Stimulated activated CD4-positive, alpha-beta T cell treated with anti-CD3 and anti-CD28 coated beads, Interleukin-4, amount 100 ng/mL, for 48 hours (primary cell): ENCODE measurements at regions not wholly inside any gene's neighbourhood (a gene's known extent, or its start where the extent isn't known, plus 50 kb on each side); places are given as distances from the start of the nearest gene placed in this dataset.

Experiments
- DNase-seq, 2 donors: peaks; one replicate each; pipeline ENCODE4 v3.0.0-alpha.2; 2020; ENCODE audit warnings: low read depth in 2 of 2

GRCh38 chr2:65537651-65538385, 105.4 kb upstream of the SPRED2 start:
- DNase-seq = no peak

GRCh38 chr2:65536596-65536995, 104.2 kb upstream of the SPRED2 start:
- DNase-seq = no peak

GRCh38 chr2:65532937-65533336, 100.5 kb upstream of the SPRED2 start:
- no peak for DNase-seq

- no peak for DNase-seq
These were observed 99.9 kb upstream of the SPRED2 start for GRCh38 chr2:65532326-65532725.

GRCh38 chr2:65530547-65531320, 98.3 kb upstream of the SPRED2 start:
- DNase-seq = no peak

GRCh38 chr2:65529419-65529818, 97.0 kb upstream of the SPRED2 start:
- no peak for DNase-seq

GRCh38 chr2:65528241-65528574, 95.8 kb upstream of the SPRED2 start:
- DNase-seq = no peak

GRCh38 chr2:65527451-65528240, 95.2 kb upstream of the SPRED2 start:
- DNase-seq = no peak

- no peak for DNase-seq
These were observed 93.3 kb upstream of the SPRED2 start for GRCh38 chr2:65525616-65526231.

- no peak for DNase-seq
These were observed 90.5 kb upstream of the SPRED2 start for GRCh38 chr2:65522922-65523321.

GRCh38 chr2:65518751-65519150, 86.4 kb upstream of the SPRED2 start:
- no peak for DNase-seq

GRCh38 chr2:65514555-65515195, 82.3 kb upstream of the SPRED2 start:
- no peak for DNase-seq

GRCh38 chr2:65512783-65513182, 80.4 kb upstream of the SPRED2 start:
- DNase-seq = no peak

- no peak for DNase-seq
These were observed 78.9 kb upstream of the SPRED2 start for GRCh38 chr2:65511306-65511705.

- no peak for DNase-seq
These were observed 75.8 kb upstream of the SPRED2 start for GRCh38 chr2:65508225-65508624.

- DNase-seq = no peak
These were observed 75.0 kb upstream of the SPRED2 start for GRCh38 chr2:65507102-65508069.

- no peak for DNase-seq
These were observed 72.7 kb upstream of the SPRED2 start for GRCh38 chr2:65504814-65505697.

- DNase-seq = no peak
These were observed 71.8 kb upstream of the SPRED2 start for GRCh38 chr2:65504201-65504600.

GRCh38 chr2:65503746-65504145, 71.3 kb upstream of the SPRED2 start:
- no peak for DNase-seq
